Germinal center (tissue), 1 donor: ENCODE measurements at regions not wholly inside any gene's neighbourhood (a gene's known extent, or its start where the extent isn't known, plus 50 kb on each side); places are given as distances from the start of the nearest gene placed in this dataset.

Experiments
- DNase-seq: peaks from one replicate; pipeline ENCODE4 v3.0.0; 2012; ENCODE audit warnings: mixed read lengths, low spot score

DNA sequence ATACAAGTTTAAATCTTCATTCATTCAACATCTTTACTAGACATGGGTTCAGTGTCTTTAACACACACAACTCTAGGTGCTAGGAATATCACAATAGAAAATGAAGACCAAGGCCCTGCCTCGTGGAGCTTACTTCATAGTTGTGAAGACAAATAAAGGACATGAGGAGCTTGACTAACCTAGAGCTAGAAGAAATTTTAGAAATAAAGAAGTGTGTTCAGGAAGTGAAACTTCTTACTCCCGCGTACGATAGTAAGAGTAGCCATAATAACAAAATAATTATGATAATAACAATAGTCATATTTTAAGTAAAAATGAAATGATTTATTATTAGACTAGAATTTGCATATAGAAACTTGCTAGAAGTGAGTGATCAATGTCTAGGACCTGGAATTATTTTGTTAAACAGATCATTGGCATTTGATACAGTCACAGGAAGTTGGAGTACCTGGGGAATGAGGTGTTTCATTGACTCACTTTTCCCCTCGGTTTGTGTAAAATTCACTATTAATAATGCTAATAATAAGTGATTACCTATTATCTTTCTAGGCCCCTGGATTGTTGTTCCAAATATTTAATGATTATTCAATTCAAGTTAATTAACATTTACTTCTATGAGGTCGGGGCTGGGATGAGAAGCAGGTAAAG, 331.3 kb downstream of the NSG2 start:
- DNase-seq: no peak

- DNase-seq: no peak
These were observed 332.8 kb downstream of the NSG2 start for GRCh38 chr5:174378121-174378874.

GRCh38 chr5:174380311-174380710, 334.8 kb downstream of the NSG2 start:
- DNase-seq: no peak

DNA sequence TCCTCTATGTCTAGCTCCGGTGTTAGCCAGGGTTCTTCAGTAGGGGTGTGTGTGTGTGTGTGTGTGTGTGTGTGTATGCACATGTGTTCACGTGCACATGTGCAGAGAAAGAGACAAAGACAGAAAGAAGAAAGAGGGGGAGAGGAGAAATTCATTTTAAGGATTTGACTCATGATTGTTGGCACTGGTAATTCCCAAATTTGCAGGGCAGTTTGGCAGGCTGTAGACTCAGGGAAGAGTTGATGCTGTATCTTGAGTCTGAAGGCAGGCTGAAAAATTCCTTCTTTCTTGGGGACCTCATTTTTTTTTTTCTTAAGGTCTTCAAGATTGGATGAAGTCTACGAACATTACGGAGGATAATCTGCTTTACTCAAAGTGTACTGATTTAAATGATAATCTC, 335.7 kb downstream of the NSG2 start:
- DNase-seq: no peak

DNA sequence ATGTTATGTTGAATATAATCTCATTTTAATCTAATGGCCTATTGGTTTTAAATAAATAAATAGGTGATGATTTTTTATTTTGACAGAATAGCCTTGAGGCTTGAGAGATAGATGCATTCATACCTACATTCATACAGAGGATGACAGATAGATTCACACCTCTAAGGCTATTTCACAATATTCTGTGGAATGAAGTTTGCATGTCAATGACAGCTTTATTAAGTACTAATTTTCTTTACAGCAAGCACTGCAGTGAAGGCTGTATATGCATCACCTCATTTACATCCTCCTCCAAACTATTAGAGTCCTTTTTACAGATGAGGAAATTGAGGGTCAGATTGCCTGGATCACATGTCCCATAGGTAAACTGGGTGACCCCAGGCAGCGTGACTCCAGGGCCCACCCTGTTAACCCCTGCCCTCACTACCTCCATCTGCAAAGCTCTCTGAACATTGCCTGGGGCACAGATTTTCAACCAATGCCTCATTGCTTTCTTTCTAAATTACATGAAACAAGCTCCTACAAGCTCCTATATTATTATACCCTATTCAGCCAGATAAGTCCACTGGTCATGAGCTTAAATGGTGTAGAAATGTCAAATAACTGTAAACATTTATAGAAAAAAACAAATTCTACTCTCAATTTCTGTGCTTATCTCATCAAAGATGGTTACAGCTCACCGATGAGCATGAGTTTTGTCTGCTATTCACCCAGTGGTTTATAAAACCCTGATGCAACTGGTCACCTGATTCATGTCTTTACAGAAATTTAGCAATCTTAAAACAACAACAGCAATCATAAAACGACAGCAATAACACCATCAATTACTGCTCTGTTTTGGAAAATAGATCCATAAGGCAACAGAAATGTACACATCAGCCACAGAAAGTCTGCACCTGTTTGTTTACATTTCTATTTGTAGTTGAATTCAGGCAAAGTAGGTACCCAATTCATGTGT, 338.0 kb downstream of the NSG2 start:
- no peak for DNase-seq

- no peak for DNase-seq
These were observed 339.0 kb downstream of the NSG2 start for GRCh38 chr5:174384509-174384947.

GRCh38 chr5:174386306-174386705, 338.1 kb upstream of the MSX2 start:
- no peak for DNase-seq

DNA sequence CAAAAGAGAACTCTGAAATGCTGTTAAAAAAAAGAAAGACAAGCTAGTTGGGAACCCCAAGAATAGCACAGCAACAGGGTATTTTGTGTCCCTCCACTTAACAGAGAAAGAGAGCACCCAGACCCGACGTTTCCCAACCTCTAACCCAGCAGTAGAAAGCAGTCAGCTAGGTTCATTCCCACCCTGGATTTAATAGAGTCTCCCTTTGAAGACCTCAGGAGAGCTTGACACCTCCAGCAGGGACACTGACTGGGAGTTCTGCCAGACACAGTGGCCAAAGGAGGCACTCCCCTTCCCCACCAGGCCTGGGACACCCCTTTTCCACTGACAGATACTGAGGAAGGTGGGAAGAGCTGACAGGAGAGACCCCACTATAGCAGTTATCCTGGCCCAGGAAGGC, 337.5 kb upstream of the MSX2 start:
- no peak for DNase-seq

DNA sequence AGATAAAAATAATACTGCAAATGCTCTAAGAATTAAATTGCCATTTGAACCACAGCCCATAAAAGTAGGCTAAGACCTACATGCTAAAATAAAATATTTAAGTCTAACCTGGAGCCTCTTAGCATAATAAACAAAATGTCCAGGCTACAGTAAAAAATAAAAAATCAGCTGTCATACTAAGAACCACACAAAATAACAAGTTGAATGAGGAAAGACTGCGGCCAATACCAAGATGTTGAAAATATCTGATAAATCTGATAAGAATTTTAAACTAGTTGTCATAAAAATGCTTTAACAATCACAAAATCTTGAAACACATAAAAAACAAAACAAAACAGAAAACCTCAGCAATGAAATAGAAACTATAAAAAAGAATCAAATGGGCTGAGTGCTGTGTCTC, 336.9 kb upstream of the MSX2 start:
- no peak for DNase-seq

DNA sequence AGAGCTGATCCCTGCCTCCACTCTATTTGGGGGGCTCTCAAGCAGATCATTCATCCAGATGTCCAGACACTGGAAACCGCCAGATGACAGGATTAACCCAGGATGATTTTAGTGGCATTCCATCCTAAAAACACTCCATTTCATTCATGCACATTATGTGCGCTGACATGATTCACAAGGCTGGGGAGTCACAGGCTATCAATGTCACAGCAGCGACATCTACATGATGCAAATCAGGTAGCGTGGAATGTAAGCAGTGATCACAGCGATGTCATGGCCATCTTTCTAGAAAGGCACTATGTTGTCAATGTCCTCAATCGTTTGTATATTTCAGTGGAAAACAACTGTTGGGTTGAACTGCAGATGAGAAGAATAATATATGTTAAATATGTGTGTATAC, 331.5 kb upstream of the MSX2 start:
- no peak for DNase-seq

DNA sequence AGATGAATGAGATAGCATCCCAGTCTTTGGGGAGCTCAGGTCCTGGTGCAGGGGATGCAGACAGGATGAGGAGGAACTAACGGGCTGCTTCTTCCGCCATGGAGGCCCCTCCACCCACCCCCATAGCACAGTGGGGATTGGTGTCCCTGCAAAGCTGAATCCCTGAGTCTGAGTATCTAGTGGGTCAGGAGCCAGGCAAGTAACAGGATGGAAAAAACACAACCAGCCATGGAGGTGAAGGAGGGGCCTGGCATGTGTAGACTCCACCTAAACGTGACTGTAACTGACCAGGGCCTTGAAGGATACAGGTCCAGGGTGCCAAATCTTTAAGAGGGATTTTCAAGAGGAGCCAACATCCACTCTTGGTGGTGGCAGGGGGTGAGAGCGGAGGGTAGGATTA, 327.8 kb upstream of the MSX2 start:
- DNase-seq: no peak

GRCh38 chr5:174397206-174397605, 327.2 kb upstream of the MSX2 start:
- DNase-seq: no peak

DNA sequence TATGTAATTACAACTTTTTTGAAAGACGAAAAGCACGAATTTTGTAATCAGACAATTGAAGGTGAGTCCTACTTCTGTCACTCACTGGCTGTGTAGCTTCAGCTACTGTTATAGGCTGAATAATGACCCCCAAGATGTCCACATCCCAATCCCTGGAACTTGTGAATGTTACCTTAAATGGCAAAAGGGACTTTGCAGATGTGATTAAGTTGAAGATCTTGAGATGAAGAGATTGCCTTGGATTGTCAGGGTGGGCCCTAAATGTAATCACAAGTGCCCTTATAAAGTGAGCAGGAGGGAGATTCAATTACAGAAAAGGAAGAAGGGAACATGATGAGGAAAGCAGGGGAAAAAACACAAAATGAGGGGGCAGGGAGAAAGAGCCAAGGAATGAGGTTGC, 326.2 kb upstream of the MSX2 start:
- no peak for DNase-seq

- no peak for DNase-seq
These were observed 325.0 kb upstream of the MSX2 start for GRCh38 chr5:174399411-174399810.

GRCh38 chr5:174400461-174400860, 323.9 kb upstream of the MSX2 start:
- DNase-seq: no peak

DNA sequence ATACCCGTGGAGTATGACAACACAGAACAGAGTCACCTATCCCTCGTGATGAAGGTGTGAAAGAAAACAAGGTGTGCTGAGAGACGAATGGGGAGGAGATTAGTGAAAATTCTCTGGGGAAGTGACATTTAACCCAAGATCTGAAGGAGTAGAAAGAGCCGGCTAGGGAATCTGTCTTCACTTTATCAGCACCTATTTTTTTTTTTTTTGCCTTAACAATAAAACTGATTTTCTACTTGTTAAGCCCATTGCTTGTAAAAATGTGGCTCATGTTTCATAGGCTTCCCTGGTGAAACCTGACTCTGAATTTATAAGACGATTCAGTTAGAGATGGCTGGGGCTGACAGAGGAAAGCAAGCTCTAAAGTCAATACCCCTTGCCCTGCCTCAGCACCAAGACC, 322.6 kb upstream of the MSX2 start:
- DNase-seq: no peak

GRCh38 chr5:174402222-174402812, 322.1 kb upstream of the MSX2 start:
- no peak for DNase-seq

GRCh38 chr5:174404848-174405247, 319.5 kb upstream of the MSX2 start:
- DNase-seq: no peak

GRCh38 chr5:174409070-174409469, 315.3 kb upstream of the MSX2 start:
- DNase-seq: no peak

- DNase-seq: no peak
These were observed 314.4 kb upstream of the MSX2 start for GRCh38 chr5:174409971-174410370.

- no peak for DNase-seq
These were observed 313.5 kb upstream of the MSX2 start for GRCh38 chr5:174410716-174411478.

DNA sequence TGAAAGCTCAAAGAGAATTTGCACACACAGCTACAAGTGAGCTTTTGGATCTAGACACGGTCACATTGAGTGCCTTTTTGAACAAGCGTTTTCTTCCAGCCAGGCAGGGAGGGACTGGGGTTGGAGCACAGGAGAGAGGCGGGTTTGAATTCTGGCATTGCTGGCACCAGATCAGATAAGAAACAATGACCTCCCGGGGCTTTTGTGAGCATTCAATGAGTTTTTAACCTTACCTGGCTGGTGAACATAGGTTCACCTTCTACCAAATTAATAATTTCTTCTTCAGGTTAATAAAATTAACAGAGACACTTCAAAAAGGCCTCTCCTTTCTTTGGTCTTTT, 312.9 kb upstream of the MSX2 start:
- no peak for DNase-seq
